ENCODE measurements at regions not wholly inside any gene's neighbourhood (a gene's known extent, or its start where the extent isn't known, plus 50 kb on each side); places are given as distances from the start of the nearest gene placed in this dataset.
"Not testable (repeated sequence)": the region's sequence is repeated elsewhere in the genome, so short reads cannot be mapped to it uniquely, and the experiment has no call there.

DNA sequence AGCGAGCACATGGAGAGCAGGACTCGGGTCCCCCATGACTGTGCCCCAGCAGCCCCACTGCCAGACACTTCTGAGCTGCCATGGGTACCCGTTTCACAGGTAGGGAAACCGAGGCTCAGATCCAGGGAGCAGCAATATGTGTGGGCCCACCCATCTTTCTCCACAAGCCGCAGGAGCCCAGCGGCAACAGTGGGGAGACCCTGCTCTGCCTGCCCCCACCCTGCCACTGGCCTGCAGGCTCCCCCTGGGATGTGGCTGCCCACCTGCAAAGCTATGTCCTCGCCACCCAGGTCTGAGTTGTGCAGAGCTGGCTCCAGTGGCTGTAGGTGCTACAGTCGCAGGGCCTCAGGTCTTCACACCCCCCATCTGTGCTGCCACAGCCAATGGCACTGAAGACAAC lies 50.6 kb upstream of the C1QTNF9B start:
- no peak for DNase-seq

DNA sequence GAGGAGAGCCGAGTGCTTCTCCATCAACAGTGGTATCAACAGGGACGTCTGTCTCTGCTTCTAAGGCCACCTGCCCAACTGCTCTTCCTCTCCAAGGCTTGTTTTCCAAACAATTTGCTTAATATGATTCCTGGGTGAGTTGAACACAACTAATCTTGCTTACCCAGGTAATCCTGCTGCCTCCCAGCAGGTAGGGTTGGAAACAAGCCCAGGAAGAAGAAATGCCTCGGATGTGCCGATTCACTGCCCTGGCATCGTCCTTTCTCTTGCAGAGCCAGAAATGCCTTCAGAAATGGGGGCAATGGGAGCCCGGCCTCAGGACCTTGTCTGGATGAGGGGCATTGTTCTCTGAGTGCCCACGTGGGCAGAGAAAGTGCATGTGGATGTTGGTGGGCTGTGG lies 51.9 kb upstream of the C1QTNF9B start:
- no peak for DNase-seq

DNA sequence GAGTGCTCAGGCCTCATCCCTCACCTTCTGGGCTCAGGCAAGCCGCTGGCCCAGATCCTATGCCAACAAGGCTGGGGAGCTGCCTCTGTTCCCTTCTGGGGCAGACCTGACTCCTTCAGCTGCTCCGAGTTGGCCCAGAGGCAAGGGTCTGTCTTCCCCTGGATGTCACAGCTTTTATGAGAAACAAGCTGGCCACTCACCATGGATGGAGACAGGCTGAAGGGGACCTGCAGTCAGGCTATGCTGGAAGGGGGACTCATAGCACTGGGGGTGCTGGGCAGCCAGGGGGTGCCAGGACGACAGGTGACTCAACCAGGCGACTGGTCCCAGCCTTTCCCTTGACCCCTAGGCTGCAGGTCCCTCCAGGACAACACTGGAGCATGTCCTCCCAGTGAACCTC lies 52.4 kb upstream of the C1QTNF9B start:
- DNase-seq = no peak

DNA sequence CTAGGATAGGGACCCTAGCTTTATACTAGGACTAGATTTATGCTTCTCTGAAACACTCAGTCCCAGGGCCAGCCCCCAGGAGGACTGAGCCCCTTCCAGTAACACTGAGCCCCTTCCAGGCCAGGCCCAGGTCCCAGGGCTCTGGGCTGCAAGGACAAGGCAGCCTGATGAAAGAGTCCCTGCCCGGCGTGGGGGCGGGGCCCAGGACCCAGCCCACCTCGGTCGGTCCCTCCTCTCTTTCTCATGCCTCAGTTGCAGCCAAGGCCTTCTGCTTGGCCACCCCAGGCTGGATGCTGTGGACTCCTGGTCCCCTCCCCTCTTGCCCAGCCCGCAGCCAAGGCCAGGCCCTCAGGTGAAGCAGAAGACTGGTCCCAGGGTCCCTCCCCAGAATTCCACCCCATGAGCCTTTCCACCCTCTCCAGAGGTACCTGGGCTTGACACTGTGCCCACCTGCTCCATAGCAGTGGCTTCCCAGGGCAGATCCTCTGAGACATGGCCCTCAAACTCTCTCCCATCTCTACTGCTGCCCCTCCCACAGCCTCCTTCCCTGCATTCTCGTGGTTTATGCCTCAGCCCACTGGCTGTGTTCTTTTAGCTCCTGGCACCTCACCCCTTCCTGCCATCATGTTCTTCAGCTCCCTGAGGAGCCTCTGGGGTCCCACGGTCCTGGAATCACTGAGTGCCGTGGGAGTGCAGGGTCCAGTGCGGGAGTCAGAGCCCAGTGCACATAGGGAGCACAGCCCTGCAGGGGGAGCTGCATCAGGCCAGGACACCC lies 53.6 kb upstream of the C1QTNF9B start:
- DNase-seq = no peak

DNA sequence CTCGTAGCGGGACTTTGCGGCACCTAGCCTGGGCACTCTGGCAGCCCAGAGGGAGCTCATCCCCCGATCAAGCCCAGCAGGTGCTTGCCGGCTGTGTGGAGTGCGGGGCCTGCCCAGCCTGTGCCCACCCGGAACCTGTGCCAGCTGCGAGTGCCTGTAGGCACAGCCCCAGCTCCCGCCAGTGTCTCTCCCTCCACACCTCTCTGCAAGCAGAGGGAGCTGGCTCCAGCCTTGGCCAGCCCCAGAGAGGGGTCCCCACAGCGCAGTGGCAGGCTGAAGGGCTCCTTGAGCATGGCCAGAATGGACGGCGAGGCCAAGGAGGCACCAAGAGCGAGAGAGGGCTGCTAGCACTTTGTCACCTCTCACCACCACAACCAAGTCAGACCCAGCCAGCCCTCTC lies 55.5 kb upstream of the C1QTNF9B start:
- DNase-seq = no peak

DNA sequence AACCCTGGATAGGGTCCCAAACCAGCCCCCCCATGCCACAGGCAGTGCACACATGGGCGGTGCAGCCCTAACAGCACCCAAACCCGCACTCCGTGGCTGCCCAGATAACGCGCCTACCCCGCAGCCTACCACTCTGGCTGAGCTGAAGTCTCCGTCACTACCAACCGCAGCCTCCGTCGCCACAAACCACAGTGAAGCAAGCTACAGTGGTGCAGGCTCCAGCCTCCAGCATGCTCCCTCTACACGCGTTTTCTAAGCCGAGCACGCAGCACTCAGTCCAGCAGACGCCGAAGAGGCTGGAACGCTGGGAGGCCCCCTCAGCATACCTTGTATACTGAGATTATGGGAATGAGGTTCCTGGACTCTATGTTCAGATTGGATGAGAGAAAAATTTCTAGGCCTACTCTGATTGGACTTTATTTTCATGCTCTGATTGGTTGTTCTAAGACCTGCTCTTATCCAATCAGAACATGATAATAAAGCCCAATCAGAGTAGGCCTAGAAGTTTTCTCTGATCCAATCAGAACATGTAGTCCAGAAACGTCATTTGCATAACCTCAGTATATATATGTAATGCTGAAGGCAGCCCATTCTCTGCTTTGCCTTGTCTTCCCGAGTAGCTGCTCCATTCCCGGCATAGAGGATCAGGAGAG lies 56.7 kb upstream of the C1QTNF9B start:
- no peak for DNase-seq

DNA sequence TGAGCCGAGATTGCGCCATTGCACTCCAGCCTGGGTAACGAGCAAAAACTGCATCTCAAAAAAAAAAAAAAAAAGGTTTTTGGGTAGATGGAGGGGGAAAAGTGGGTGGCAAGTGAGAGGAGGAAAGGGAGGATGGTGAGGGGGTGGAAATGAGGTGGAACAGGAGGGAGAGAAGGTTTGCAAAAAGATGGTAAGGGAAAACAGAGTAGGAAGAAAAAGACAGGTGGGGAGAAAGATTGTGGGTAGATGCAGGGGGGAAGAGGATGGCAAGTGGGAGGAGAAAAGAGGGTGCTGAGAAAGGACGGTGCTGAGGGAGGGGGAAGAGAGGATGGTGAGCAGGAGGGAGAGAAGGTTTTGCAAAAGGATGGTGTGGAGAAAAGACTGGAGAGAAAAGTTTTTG lies 57.8 kb upstream of the C1QTNF9B start:
- DNase-seq = no peak

DNA sequence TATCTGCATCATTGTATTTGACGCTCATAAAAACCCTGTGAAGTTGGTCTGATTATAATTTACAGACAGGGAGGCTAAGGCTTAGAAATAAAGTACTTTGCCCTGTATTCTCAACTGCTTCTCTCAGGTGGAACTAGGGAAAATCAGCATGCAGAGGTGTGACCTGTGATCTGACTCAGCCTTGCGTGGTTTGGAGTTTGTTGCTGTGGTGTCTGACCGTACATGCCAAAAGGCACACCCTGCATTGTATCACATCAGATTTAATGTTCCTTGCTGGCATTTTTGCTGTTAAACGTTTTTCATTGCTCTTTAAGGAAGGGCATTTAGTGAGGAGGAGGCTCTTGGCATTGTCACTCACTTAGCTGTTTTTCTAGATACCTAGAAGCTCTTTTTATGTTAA lies 58.8 kb upstream of the C1QTNF9B start:
- DNase-seq = no peak

DNA sequence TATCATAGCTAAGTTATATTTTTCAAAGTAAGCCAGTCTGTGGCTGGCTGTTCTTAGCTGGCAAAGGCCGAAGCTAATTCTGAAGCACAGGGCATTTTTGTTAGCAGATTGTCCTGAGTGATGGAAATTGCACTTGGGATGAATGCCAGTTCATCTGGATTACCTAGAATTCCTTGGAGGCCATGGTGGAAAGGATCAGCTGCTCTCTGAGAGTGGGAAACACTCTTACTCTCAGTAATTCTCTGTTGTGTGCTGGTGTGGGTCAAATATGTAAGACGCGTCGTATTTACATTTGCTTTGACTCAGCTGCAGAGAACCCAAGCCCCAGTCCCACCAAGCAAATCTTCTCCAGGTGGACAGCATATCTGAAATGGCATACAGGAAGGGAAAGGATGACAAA lies 60.7 kb upstream of the C1QTNF9B start:
- no peak for DNase-seq

DNA sequence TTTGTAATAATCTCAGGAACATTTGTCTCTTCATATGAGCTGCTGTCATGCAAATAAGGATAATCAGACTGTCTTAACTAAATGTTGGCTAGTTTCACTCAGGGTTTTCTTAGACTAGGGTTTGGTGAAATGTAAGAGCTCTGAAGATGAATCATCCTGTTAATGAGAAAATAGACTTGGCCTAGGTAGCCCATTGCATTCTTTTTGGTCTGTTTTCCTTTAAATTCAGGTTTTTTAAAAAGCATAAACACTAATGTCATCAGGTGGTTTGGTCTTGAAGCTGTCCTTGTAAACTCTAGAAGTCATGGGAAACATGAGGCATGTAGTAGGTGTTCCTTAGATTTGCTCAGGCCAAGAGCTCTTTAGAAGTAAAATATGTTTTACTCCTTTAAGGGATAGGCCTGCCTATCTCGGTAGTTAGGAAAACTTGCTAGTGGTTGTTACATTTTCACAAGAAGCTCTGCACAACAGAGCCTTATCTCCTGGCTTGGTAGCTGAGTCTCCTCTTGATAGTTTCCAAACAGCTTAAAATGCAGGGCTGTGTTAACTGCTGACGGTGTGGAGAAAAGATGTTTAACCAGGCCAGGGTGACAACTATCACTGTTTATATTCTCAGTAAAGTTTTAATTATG lies 62.0 kb upstream of the C1QTNF9B start:
- no peak for DNase-seq

DNA sequence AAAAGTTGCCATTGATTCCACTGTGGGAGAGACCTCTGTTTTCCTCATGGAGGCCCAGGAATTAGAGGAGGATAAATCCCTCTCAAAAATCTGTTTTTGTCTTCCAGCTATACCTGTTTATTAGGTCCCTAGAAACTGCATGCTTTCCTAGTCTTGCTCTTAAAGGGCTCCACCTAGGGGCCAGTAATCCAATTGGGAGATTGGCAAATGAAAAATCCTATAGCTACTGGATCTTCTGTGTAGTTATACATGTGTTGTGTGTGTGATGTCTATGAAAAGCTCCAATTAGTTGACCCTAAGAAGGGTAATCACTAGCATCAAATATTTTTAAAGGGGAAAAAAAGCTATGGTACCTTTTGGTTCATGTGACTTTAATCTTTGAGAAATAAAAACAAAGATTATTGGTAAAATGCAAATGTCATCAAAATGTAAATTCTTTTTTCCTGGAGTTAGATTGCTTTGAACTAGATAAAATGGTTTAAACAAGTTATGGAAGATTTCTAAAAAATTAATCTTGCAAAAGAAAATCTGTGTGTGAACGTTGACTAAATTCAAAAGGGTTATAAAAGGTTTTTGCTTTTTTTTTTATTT lies 63.4 kb upstream of the C1QTNF9B start:
- DNase-seq = peak; percentile 27

DNA sequence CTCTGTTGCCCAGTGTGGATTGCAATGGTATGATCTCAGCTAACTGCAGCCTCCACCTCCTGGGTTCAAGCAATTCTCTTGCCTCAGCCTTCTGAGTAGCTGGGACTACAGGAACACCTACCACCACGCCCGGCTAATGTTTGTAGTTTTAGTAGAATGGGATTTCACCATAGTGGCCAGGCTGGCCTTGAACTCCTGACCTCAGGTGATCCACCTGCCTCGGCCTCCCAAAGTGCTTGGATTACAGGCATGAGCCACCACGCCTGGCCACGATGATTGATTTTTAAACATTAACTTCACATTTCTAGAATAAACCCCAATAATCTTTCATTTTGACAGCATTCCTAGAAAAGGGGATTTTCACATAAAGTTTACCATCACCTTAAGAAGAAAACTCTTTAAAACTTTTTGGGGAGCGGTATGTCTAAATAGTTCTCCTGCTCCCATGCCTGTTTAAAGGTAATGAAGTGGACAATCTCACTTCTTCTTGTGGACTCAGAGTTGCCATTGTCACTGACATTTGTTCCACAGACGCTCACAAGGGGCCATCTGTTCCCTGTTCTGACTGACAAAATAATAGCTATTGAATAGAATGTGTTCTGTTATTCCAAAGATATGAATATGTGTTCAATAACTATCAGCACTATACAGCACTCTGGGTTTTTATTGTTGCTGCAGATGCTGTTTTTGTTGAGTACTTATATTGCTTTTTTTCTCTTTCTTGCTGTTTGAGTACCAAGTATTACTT lies 66.1 kb upstream of the C1QTNF9B start:
- DNase-seq = no peak

DNA sequence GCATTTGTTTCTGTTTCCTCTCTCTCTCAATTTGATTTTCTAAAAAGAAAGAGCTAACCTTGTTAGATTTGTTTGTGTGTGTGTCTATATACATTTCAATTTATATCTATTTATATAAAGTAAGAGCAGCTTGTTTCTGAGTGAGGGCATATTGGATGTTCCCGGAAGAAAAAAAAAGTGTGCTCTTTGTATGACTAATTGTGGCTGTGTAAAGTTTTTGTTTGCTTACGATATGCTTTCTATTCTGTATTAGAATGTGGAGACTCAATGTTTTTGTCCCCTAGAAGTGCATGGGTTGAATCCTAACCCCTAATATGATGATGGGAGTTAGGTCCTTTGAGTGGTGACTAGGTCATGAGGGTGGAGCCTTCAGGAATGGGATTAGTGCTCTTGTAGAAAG lies 66.6 kb upstream of the C1QTNF9B start:
- no peak for DNase-seq

DNA sequence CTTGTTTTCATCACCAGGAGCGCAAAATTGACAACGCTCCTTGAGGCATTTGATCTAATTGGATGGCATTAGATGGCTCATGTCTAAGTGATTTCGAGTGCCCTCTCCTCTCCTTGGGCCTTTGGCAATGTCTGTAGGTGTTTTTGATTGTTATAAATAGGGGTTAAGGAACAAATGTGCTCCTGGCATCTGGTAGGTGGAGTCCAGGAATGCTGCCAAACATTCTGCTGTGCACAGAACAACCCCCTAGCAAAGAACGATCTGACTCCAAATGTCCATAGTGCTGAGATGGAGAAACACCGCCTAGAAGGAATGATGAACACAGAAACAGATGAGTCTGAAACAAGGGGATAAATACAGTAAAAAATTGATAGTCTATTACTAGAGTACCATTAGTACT lies 68.0 kb upstream of the C1QTNF9B start:
- DNase-seq = no peak

DNA sequence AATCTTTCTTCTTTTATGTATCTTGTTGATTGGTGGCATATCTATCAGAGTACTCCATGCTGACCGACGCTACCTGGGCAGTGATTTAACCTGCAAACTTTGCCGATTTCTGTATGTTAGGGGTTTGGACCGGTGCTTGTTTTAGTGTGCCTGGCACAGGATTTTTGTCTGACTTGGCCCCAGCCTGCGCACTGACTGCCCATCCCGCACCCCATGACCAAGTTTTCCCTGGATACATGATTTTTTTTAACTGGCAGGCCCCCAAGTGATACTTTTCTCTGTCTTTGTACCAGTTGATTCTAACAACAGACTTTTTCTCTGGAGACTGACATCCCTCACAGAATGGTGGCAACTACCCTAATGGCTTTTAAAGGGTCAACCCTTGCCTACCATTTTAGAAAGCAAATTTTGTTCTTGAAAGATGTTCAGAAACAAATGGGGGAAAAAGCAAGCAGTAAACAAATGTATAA lies 69.0 kb upstream of the C1QTNF9B start:
- DNase-seq = no peak

DNA sequence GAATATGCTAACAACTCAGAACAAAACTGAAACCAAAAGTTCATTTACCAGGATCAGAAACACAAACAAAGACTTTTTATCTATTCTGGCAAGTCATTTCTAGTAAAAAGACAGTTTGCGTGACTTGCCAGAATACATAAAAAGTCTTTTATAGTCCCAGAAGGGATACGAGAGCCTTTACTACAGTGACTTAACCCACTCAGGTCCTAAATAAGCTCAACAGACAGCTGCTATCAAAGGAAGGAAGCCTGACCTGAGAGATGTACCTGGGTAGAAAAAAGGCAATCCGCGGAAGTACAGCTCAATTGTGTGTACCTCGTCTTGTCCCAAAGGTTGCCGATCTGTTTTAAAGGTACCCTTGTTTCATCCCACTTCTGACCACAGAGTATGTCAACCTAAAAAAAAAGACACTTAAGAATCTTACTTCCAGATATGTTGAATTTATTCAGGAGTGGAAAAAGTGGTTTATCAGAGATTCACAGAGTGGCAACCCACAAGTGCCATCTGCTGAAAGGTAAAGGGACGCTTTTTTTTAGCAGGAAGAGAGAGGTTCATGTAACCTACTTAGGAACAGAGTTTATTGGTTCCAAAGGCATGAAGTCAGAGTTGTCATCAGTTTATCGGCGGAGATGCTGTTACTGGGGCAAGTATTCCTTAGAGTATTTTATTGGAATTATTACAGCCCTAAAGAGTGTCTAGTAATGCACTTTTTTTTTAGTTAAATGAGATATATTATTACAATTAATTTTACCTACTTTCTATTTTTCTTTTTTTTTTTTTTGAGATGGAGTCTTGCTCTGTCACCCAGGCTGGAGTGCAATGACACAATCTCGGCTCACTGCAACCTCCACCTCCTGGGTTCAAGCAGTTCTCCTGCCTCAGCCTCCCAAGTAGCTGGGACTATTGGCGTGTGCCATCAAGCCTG lies 69.7 kb upstream of the C1QTNF9B start:
- DNase-seq = peak; percentile 41

DNA sequence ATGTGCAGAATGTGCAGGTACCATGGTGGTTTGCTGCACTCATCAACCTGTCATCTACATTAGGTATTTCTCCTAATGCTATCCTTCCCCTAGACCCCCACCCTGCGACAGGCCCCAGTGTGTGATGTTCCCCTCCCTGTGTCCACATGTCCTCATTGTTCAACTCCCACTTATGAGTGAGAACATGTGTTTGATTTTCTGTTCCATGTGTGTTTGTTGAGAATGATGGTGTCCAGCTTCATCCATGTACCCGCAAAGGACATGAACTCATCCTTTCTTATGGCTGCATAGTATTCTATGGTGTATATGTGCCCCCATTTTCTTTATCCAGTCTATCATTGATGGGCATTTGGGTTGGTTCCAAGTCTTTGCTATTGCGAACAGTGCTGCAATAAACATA lies 70.5 kb upstream of the C1QTNF9B start:
- DNase-seq = not testable (repeated sequence)

DNA sequence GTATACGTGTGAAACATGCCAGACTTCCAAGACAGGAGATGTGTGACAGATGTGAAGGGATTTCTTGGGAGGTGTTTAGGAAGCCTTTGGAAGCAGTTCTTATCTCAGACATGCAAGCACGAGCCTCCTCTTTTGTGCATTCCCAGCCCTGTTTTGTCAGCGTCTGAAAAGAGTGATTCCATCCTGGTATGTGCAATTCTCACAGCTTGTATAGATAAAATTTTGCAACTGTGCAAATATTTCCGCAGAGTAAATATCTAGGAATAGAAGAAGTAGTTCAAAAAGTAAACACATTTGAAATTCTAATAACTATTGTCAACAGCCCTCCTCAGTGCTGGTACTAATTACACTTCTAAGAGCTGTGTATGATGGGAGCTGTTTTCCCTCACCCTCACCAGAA lies 72.3 kb upstream of the C1QTNF9B start:
- DNase-seq = no peak

DNA sequence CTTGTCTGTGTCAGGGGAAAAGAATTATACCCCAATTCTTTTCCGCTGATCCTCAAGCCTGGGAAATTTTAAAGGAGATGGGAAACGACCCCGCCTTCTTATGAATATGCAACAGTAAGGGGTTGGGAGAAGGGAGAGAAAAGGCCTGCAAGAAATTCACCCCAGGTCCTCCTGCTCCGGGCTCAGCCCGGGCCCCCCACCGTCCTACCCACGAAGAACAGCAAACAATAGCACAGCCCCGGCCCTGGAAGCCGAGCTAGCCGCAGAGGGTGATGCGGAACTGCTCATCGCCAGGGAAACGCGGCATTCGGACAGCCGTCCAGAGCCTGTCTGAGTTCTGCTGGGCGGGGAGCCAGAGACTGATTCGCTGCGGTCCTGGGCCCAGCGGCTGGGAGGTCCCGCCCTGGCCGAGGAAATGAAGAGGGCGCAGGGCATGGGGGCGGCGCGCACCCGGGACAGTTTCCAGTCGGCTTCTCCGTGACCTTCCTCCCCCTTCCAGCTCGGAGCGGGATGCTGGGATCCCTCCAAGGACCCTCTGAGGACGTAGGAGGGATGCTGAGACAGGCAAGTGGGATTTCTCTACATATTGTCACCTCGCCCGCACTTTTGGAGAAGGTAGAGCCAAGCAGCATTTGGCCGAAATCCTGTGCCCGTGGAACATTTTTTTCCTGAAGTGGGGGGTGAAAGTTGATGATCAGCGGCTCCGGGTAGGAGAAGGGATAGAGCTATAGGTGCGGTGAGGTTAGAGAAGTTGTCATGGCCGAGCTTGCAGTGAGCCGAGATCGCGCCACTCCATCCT lies 82.3 kb upstream of the C1QTNF9B start:
- DNase-seq = peak; percentile 14

DNA sequence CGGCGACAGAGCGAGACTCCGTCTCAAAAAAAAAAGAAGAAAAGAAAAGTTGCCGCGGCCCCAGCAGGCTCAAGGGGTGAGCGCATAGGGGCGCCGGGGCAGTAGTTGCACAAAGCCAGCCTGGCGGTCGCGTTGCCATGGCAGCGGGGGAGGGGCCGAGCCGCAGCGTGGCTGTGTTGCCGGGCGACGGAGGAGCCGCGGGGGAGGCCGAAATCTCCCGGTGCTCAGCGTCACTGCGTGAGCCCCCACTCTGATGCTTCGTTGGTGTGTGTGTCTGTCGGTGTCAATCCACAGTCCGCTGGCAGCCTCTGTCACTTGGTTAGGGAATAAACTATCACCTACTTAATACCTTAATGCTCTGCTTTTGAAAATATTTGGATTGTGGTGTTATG lies 82.9 kb upstream of the C1QTNF9B start:
- peak; percentile 86 for DNase-seq

DNA sequence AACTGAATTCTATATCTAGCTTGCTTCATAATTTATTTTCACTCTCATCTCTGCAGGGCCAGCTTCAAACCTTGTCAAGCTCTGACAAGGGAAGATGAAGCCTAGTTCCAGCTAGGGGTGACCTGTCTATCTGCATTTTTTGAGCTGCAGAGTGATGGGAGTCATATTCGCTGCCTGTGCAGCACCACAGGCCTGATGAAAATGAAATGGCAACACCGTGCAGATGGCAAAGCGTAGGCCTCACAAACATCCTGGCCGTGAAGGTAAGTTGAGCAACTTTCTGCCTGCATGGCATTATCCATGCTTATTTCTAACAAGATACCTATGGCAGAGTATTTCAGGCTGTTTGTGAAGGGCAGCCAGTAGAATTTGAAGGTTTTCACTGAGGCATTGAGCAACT lies 86.4 kb upstream of the C1QTNF9B start:
- DNase-seq = no peak

Measured in CD4-positive, alpha-beta T cell treated with Interleukin-6 for 4 hours (primary cell).